ENCODE measurements at regions not wholly inside any gene's neighbourhood (a gene's known extent, or its start where the extent isn't known, plus 50 kb on each side); places are given as distances from the start of the nearest gene placed in this dataset.

DNA sequence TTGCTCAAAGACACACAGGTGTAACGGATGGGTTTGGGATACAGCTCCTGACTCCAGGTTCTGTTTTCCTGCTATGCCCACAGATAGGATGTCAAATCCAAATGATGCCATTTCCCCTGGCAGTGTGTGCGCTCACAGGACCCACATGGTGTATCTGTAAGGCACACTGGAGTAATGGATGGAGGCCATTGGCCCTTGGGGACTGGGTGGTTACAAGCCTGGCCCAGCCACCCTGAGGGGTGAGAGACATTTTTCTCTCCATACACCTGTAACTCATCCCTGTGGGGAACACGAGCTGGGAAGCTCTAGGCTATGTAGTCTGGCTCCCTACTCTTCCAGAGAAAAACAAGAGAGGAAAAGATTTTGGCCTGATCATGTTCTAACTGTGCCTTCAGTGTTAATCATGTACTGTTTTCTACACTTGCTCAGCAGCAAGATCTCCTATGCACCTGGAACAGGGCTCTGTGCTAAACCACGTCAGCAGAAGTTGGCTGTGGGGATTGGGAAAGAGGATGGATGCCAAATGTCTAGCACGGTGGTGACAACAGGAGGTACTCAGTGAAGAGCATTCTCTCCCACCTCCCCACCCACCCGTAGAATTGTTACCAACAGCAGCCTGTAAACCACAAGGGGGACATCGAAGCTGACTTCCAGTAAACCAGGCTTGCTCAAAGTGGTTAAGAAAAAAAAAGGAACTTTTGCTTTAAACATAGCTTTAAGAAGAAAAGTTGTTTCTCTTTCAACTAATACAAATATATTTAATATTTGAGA lies 237.0 kb downstream of the LACC1 start:
- no peak overlapping the region for H3K4me3 ChIP-seq (ENCODE audit: low read depth, low read length)
- CTCF ChIA-PET, result interaction anchor here (1.2 to 1.4 kb wide), 3 partner anchors 10 to 304 kb away, joined by 3 to 5 read pairs (median 4); no protein-coding TSS in a partner anchor
- POLR2A ChIA-PET, result no interaction called here
- TF ChIP-seq, protein P1, sequence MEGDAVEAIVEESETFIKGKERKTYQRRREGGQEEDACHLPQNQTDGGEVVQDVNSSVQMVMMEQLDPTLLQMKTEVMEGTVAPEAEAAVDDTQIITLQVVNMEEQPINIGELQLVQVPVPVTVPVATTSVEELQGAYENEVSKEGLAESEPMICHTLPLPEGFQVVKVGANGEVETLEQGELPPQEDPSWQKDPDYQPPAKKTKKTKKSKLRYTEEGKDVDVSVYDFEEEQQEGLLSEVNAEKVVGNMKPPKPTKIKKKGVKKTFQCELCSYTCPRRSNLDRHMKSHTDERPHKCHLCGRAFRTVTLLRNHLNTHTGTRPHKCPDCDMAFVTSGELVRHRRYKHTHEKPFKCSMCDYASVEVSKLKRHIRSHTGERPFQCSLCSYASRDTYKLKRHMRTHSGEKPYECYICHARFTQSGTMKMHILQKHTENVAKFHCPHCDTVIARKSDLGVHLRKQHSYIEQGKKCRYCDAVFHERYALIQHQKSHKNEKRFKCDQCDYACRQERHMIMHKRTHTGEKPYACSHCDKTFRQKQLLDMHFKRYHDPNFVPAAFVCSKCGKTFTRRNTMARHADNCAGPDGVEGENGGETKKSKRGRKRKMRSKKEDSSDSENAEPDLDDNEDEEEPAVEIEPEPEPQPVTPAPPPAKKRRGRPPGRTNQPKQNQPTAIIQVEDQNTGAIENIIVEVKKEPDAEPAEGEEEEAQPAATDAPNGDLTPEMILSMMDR (IDR thresholded peaks at IDR 0.05; ENCODE audit: insufficient read depth, low read length, missing control alignments), result no peak
- DNase-seq (ENCODE audit: low read depth, low spot score), result no peak

DNA sequence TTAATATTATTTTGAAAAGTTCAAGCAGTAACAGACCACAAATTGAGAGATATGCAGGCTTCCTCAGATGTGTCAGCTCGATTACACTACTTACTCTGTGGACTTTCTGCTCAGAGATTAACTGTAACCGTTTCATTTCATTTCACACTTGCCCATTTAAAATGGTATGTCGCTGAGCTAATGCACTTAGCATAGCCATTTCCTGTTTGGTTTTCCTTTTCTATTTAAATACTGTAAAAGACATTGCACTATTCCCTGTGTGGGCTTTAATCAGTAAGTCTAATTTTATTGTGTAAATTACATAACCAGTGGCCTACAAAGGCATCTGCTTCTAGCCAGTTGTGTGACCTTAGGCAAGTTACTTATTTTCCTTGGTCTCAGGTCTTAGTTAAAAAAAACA lies 237.6 kb downstream of the LACC1 start:
- POLR2A ChIA-PET, result no interaction called here
- no peak overlapping the region for H3K4me3 ChIP-seq (ENCODE audit: low read depth, low read length)
- TF ChIP-seq, protein P1 (IDR thresholded peaks at IDR 0.05; ENCODE audit: insufficient read depth, low read length, missing control alignments), result no peak
- no peak for DNase-seq (ENCODE audit: low read depth, low spot score)
- CTCF ChIA-PET, result interaction anchor here (1.2 to 1.5 kb wide), 4 partner anchors 11 to 304 kb away, joined by 3 to 5 read pairs (median 4); no protein-coding TSS in a partner anchor

DNA sequence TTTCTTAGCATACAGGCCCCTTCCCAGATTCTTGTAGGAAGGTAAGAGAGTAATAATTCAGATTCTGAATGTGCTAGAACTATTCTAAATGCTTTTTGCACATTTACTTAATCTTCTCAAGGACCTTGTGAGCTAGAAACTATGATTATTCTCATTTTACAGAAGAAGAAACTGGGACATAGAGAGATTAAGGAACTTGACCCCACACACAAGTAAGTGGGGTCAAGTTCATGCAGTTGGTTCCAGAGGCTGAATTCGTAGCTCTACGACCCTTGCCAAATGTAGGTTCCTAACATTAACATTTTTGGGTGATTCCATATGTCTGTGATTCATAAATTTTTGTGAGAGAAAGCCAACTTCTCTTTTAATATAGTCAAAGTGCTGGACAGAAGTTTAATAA lies 238.1 kb downstream of the LACC1 start:
- ChIA-PET POLR2A (no interaction called here), CTCF (interaction anchor here (1.4 to 1.5 kb wide), 2 partner anchors 11 to 210 kb away, joined by 4 to 5 read pairs; no protein-coding TSS in a partner anchor)
- no peak for DNase-seq (ENCODE audit: low read depth, low spot score)
- no peak overlapping the region for H3K4me3 ChIP-seq (ENCODE audit: low read depth, low read length)
- TF ChIP-seq, protein P1 (IDR thresholded peaks at IDR 0.05; ENCODE audit: insufficient read depth, low read length, missing control alignments), result no peak

DNA sequence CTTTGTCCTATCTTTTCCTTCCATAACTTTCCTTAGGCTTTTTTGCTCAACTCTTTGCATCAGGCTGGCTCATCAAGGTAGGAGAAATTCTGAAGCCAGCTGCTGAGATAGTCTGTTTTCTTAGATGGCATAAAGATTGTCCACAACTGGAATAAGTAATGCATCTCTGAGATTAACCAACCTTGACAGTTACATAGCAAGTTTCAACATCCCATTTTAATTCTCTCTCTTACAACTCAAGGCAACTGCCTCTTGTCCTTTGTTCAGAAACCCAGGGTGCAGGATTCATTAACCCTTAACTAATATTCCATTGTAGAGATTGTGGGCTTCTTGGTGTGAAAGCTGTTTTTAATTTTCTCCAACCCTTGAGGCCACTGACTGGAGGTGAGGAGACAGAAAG lies 239.2 kb downstream of the LACC1 start:
- CTCF ChIA-PET, result interaction anchor here (0.8 to 1.5 kb wide), 2 partner anchors 23 to 211 kb away, joined by 4 read pairs; no protein-coding TSS in a partner anchor
- TF ChIP-seq, protein P1 (IDR thresholded peaks at IDR 0.05; ENCODE audit: insufficient read depth, low read length, missing control alignments), result no peak
- DNase-seq (ENCODE audit: low read depth, low spot score), result no peak
- no peak overlapping the region for H3K4me3 ChIP-seq (ENCODE audit: low read depth, low read length)
- POLR2A ChIA-PET, result no interaction called here

DNA sequence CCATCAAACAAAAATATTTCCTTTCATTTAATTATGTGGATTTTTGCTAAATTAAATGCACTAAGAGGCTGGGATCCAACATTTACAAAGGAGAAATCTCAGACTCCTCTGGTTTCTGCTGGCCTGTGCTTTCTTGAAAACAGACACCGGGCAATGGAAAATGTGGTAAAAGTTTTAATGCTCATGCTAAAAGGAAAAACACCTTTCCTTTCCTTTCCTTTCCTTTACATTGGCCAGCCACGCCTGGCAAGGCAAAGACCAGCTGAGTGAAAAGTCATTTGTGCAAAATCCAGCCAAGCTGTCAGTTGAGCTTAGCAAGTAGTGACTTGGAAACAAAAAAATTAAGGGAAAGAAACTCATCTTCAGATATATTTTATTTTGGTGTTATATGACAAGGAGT lies 240.3 kb downstream of the LACC1 start:
- no peak overlapping the region for H3K4me3 ChIP-seq (ENCODE audit: low read depth, low read length)
- CTCF ChIA-PET, result no interaction called here
- POLR2A ChIA-PET, result no interaction called here
- DNase-seq (ENCODE audit: low read depth, low spot score), result no peak
- TF ChIP-seq, protein P1 (IDR thresholded peaks at IDR 0.05; ENCODE audit: insufficient read depth, low read length, missing control alignments), result no peak

DNA sequence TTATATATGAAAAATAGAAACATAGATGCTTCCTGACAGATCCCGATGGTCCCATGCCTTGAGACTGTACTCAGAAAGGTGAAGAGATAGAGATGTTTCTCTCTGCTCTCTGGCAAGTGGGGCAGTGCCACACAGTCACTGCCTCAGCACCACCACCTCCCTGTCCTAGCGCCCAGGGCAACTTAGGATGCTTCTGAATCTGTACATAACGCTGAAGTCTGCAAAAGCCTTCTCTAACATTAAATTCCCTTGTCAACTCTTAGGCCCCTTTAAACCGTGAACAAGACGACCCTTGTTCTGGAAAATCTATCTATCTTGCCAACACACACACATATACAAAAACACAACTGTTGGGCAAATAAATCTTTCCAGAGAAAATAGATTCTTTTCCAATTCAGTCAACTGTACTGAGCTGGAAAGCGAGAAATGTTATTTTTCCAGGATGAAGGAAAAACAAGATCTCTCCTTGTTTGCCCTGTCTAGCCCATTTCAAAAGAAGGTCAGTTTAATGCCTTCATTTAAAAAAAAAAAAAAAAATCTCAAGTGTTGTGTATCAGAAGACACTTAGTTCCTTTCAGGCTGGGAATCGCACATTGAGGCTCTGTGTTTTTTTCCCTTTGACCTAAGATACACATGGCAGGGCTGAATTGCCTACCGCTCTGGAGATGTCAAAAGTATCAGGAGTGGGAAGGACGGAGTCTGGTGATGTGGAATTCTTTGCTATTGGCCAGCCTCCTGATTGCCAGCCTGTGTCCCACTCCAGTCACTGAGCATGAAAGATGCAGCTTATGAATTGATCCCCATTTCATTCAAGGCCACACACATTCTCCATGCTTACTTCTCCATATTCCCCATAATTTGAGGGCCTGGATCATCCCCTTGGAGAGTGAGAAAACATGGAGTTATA lies 241.4 kb downstream of the LACC1 start:
- H3K4me3 ChIP-seq (ENCODE audit: low read depth, low read length), result no peak overlapping the region
- TF ChIP-seq, protein P1 (IDR thresholded peaks at IDR 0.05; ENCODE audit: insufficient read depth, low read length, missing control alignments), result no peak
- DNase-seq (ENCODE audit: low read depth, low spot score), result no peak
- ChIA-PET POLR2A (no interaction called here), CTCF (no interaction called here)

Data from AG04449 (cell line).